Left ventricle myocardium inferior (tissue), 1 donor: ENCODE measurements at regions not wholly inside any gene's neighbourhood (a gene's known extent, or its start where the extent isn't known, plus 50 kb on each side); places are given as distances from the start of the nearest gene placed in this dataset.
"Not testable (repeated sequence)": the region's sequence is repeated elsewhere in the genome, so short reads cannot be mapped to it uniquely, and the experiment has no call there.

ENCODE experiments used
- DNase-seq: peaks from one replicate; pipeline ENCODE4 v3.0.0-alpha.2; 2020
- H3K27ac ChIP-seq: fragments of 200-600 bp; replicated peaks from 2 replicates; pipeline ENCODE4 v1.8.0; 2021
- H3K27me3 ChIP-seq: fragments of 200-600 bp; 2 replicates; pipeline ENCODE4 v1.8.0; 2021; ENCODE audit warnings: low read depth
- H3K36me3 ChIP-seq: fragments of 200-600 bp; 2 replicates; pipeline ENCODE4 v1.8.0; 2021
- H3K4me1 ChIP-seq: fragments of 200-600 bp; 2 replicates; pipeline ENCODE4 v1.8.0; 2021
- H3K4me3 ChIP-seq: fragments of 200-600 bp; 2 replicates; pipeline ENCODE4 v1.8.0; 2021; ENCODE audit warnings: mild to moderate bottlenecking, moderate library complexity
- H3K9me3 ChIP-seq: fragments of 200-600 bp; replicated peaks from 2 replicates; pipeline ENCODE4 v1.8.0; 2021
- intact Hi-C: fragments of 100-400 bp; cut with micrococcal nuclease; formaldehyde crosslinking; loops from one replicate; pipeline ENCODE4 v1.11.0; 2022
- TF ChIP-seq, protein P1 (sequence below): fragments of 200-600 bp; IDR thresholded peaks from 2 replicates; pipeline ENCODE4 v1.8.0; 2021; ENCODE audit warnings: antibody characterized with exemption, mild to moderate bottlenecking, borderline replicate concordance
- donor health status: DM: no; HTN: yes; CAD: no; lungs with severe emphysema.

GRCh38 chr10:59435707-59436106, 73.4 kb upstream of the FAM13C start:
- TF ChIP-seq, protein P1, sequence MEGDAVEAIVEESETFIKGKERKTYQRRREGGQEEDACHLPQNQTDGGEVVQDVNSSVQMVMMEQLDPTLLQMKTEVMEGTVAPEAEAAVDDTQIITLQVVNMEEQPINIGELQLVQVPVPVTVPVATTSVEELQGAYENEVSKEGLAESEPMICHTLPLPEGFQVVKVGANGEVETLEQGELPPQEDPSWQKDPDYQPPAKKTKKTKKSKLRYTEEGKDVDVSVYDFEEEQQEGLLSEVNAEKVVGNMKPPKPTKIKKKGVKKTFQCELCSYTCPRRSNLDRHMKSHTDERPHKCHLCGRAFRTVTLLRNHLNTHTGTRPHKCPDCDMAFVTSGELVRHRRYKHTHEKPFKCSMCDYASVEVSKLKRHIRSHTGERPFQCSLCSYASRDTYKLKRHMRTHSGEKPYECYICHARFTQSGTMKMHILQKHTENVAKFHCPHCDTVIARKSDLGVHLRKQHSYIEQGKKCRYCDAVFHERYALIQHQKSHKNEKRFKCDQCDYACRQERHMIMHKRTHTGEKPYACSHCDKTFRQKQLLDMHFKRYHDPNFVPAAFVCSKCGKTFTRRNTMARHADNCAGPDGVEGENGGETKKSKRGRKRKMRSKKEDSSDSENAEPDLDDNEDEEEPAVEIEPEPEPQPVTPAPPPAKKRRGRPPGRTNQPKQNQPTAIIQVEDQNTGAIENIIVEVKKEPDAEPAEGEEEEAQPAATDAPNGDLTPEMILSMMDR: no peak
- no peaks in the 10 kb centered on the region for H3K36me3 ChIP-seq
- no peak overlapping the region for H3K4me3 ChIP-seq
- intact Hi-C loops: no loop called here
- no peak for DNase-seq
- peaks cover 13% of the 10 kb centered on the region for H3K4me1 ChIP-seq
- no peaks in the 10 kb centered on the region for H3K27me3 ChIP-seq
- H3K9me3 ChIP-seq: peaks cover 8% of the 10 kb centered on the region
- no peak overlapping the region for H3K27ac ChIP-seq

- Histone ChIP-seq H3K4me1 (peaks cover 13% of the 10 kb centered on the region), H3K27me3 (no peaks in the 10 kb centered on the region), H3K4me3 (no peak overlapping the region), H3K36me3 (no peaks in the 10 kb centered on the region), H3K27ac (peak overlapping the region; percentile 7), H3K9me3 (peaks cover 4% of the 10 kb centered on the region)
- intact Hi-C loops: no loop called here
- TF ChIP-seq, protein P1: no peak
- no peak for DNase-seq
These were observed 72.3 kb upstream of the FAM13C start for GRCh38 chr10:59434463-59435321.

DNA sequence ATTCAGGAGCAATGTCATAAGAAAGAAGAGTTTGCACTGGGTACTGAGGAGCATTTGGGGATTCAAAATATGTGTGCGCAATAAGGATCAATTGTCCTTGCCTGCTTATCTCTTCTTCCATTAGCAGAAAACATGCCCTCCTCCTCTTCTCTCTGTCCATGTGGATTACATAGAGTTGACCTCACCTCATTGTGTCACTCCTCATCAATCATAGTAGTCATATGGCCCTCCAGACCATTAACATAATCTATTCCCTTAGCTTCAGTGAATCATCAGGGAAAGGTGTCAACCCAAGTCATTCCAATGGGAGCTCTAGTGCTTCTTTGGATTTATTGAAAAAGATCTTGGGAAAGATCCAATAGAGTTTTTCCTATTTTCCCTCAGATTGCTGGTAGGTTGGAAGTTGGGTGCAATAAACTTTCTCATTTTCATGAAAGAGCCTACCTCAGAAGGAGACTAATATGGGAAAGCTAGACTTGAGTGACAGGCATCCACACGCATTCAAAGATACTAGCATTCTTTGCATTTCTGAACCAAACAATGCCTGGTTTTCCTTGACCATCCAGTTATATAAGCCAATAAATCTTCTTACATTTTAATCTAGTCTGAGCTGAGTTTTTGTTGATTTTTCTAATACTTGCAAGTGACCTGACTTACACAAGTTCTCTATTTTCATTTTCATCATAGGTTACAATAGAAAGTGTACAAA, 71.5 kb upstream of the FAM13C start:
- no peak overlapping the region for H3K27ac ChIP-seq
- intact Hi-C loops: no loop called here
- no peaks in the 10 kb centered on the region for H3K36me3 ChIP-seq
- no peak overlapping the region for H3K4me3 ChIP-seq
- no peak for DNase-seq
- TF ChIP-seq, protein P1: no peak
- H3K27me3 ChIP-seq: no peaks in the 10 kb centered on the region
- H3K4me1 ChIP-seq: peaks cover 13% of the 10 kb centered on the region
- H3K9me3 ChIP-seq: no peaks in the 10 kb centered on the region

DNA sequence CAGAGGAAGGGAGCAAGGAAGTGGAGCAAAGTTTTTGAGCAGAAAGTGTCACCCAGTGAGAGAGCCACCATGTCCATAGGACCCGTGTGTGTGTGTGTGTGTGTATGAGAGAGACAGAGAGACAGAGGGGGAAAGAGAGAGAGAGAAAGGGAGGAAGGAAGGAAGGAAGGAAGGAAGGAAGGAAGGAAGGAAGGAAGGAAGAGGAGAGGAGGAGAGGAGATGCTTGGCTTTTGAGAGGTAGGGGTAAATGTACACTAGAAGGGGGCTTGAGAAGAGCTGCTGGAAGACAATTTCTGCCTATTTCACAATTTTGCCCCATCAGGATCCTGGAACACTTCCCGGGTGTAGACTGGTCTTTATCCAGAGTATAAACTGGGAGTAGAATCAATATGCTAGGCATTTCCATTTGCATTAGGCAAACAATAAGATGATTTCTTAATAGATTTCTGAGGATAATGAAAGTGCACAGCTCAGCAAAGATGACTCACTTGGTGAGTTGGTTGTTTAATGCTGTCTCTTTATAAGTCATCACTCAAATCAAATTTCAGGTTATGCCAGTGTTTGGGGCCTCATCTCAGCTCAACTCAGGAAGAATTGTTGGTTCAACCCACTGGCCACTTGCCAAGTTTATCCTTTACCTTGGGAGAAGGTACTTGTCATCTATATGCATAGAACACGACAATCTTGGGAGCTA, 70.0 kb upstream of the FAM13C start:
- H3K9me3 ChIP-seq: no peaks in the 10 kb centered on the region
- TF ChIP-seq, protein P1: no peak
- no peak overlapping the region for H3K27ac ChIP-seq
- no peaks in the 10 kb centered on the region for H3K27me3 ChIP-seq
- H3K4me1 ChIP-seq: peaks cover 13% of the 10 kb centered on the region
- intact Hi-C loops: no loop called here
- no peaks in the 10 kb centered on the region for H3K36me3 ChIP-seq
- H3K4me3 ChIP-seq: no peak overlapping the region
- DNase-seq: no peak

- H3K27me3 ChIP-seq, H3K36me3 ChIP-seq, H3K27ac ChIP-seq, H3K4me3 ChIP-seq, intact Hi-C loops, DNase-seq, H3K4me1 ChIP-seq: not testable (repeated sequence)
- H3K9me3 ChIP-seq: peaks cover 30% of the 10 kb centered on the region
These were observed 51.4 kb upstream of the FAM13C start for GRCh38 chr10:59413795-59414194.
